ENCODE measurements at regions not wholly inside any gene's neighbourhood (a gene's known extent, or its start where the extent isn't known, plus 50 kb on each side); places are given as distances from the start of the nearest gene placed in this dataset.

GRCh38 chr9:7510199-7510598, 289.4 kb downstream of the DMAC1 start:
- no peak for TF ChIP-seq CTCF (IDR thresholded peaks at IDR 0.05)
- DNase-seq, result no peak
- no peak overlapping the region for H3K4me3 ChIP-seq
- H3K4me1 ChIP-seq (ENCODE audit: insufficient read depth), result peaks cover 4% of the 10 kb centered on the region
- H3K9me3 ChIP-seq, result no peaks in the 10 kb centered on the region
- 50 to 67% (median 60%) methylated on average over 7 of the region's 7 CpGs for WGBS, 3 donors
- H3K27ac ChIP-seq, result no peak overlapping the region
- H3K36me3 ChIP-seq, result no peaks in the 10 kb centered on the region
- no peaks in the 10 kb centered on the region for H3K27me3 ChIP-seq
- intact Hi-C loops (cut with DNase I), result no loop called here

- 18 to 45% (median 24%) methylated on average over 7 of the region's 7 CpGs for WGBS, 3 donors
- TF ChIP-seq EP300 (IDR thresholded peaks at IDR 0.05), result no peak
- TF ChIP-seq POLR2A (IDR thresholded peaks at IDR 0.05), result no peak
- H3K9me3 ChIP-seq, result no peaks in the 10 kb centered on the region
- no peak for DNase-seq
- H3K36me3 ChIP-seq, result no peaks in the 10 kb centered on the region
- no peak overlapping the region for H3K4me3 ChIP-seq
- peaks cover 4% of the 10 kb centered on the region for H3K4me1 ChIP-seq (ENCODE audit: insufficient read depth)
- H3K27me3 ChIP-seq, result no peaks in the 10 kb centered on the region
- intact Hi-C loops (cut with DNase I), result no loop called here
- H3K27ac ChIP-seq, result no peak overlapping the region
These were observed 289.9 kb downstream of the DMAC1 start for GRCh38 chr9:7509576-7510145.

GRCh38 chr9:7508516-7508915, 291.1 kb downstream of the DMAC1 start:
- intact Hi-C loops (cut with DNase I), result no loop called here
- H3K4me1 ChIP-seq (ENCODE audit: insufficient read depth), result peaks cover 4% of the 10 kb centered on the region
- no peaks in the 10 kb centered on the region for H3K9me3 ChIP-seq
- DNase-seq, result no peak
- no peak overlapping the region for H3K4me3 ChIP-seq
- H3K27ac ChIP-seq, result no peak overlapping the region
- no peaks in the 10 kb centered on the region for H3K27me3 ChIP-seq
- 93 to 97% (median 93%) methylated on average over 1 of the region's 1 CpG for WGBS, 3 donors
- H3K36me3 ChIP-seq, result no peaks in the 10 kb centered on the region
- TF ChIP-seq EP300 (IDR thresholded peaks at IDR 0.05), result no peak
- no peak for TF ChIP-seq POLR2A (IDR thresholded peaks at IDR 0.05)
- TF ChIP-seq CTCF (IDR thresholded peaks at IDR 0.05), result no peak

GRCh38 chr9:7507566-7508270, 291.9 kb downstream of the DMAC1 start:
- intact Hi-C loops (cut with DNase I), result no loop called here
- DNase-seq, result no peak
- Histone ChIP-seq H3K4me3 (no peak overlapping the region), H3K27ac (no peak overlapping the region), H3K27me3 (no peaks in the 10 kb centered on the region), H3K36me3 (no peaks in the 10 kb centered on the region), H3K4me1 (ENCODE audit: insufficient read depth) (peaks cover 4% of the 10 kb centered on the region), H3K9me3 (no peaks in the 10 kb centered on the region)
- no peak for TF ChIP-seq EP300 (IDR thresholded peaks at IDR 0.05)
- TF ChIP-seq CTCF (IDR thresholded peaks at IDR 0.05), result no peak
- TF ChIP-seq POLR2A (IDR thresholded peaks at IDR 0.05), result no peak
- WGBS, 3 donors, result 78 to 92% (median 87%) methylated on average over 7 of the region's 7 CpGs

GRCh38 chr9:7507026-7507425, 292.6 kb downstream of the DMAC1 start:
- TF ChIP-seq POLR2A (IDR thresholded peaks at IDR 0.05), result no peak
- no peak for TF ChIP-seq CTCF (IDR thresholded peaks at IDR 0.05)
- no peak for TF ChIP-seq EP300 (IDR thresholded peaks at IDR 0.05)
- 47 to 53% (median 48%) methylated on average over 2 of the region's 2 CpGs for WGBS, 3 donors
- no peak for DNase-seq
- Histone ChIP-seq H3K9me3 (no peaks in the 10 kb centered on the region), H3K27me3 (no peaks in the 10 kb centered on the region), H3K4me1 (ENCODE audit: insufficient read depth) (peaks cover 4% of the 10 kb centered on the region), H3K4me3 (no peak overlapping the region), H3K36me3 (no peaks in the 10 kb centered on the region), H3K27ac (no peak overlapping the region)
- intact Hi-C loops (cut with DNase I), result no loop called here
